A673 (cell line): ENCODE measurements at regions not wholly inside any gene's neighbourhood (a gene's known extent, or its start where the extent isn't known, plus 50 kb on each side); places are given as distances from the start of the nearest gene placed in this dataset.

Experiments
- BruUV-seq: library from RNA; stranded (reverse); fragments of 400-500 nt; replicated peaks from 2 replicates; lab custom pipeline; 2021; lab: Mats Ljungman, UMichigan
- CTCF ChIA-PET: fragments of 300-600 bp; sonication (Branson Sonifier 250); formaldehyde crosslinking; loops from one replicate; lab custom pipeline; 2022; ENCODE audit warnings: antibody characterized with exemption; lab: Charles Lee
- POLR2A ChIA-PET: fragments of 300-600 bp; sonication (Branson Sonifier 250); formaldehyde crosslinking; loops from one replicate; lab custom pipeline; 2022; ENCODE audit warnings: antibody characterized with exemption; ENCODE audit not compliant: low non-redundant PET; lab: Charles Lee
- DNase-seq: peaks from one replicate; pipeline ENCODE4 v3.0.0-alpha.2; 2015; ENCODE audit warnings: low spot score
- H3K27ac ChIP-seq: fragments of 200-600 bp; sonication (generic); 2 replicates; pipeline ENCODE4 v1.5.1; 2016; ENCODE audit warnings: mixed run types, low read depth, mild to moderate bottlenecking, mixed read lengths, antibody characterized with exemption, low read length; ENCODE audit not compliant: poor library complexity, severe bottlenecking
- H3K27me3 ChIP-seq: fragments of 200-600 bp; sonication (generic); replicated peaks from 2 replicates; pipeline ENCODE4 v1.6.1; 2017; ENCODE audit warnings: mixed run types, low read depth, mild to moderate bottlenecking, mixed read lengths, antibody characterized with exemption, low read length; ENCODE audit not compliant: insufficient read depth, poor library complexity
- H3K36me3 ChIP-seq: fragments of 200-600 bp; sonication (generic); 2 replicates; pipeline ENCODE4 v1.6.1; 2016; ENCODE audit warnings: mixed run types, mild to moderate bottlenecking, mixed read lengths, antibody characterized with exemption, low read length; ENCODE audit not compliant: insufficient read depth, poor library complexity, severe bottlenecking
- H3K4me1 ChIP-seq: fragments of 200-600 bp; sonication (generic); 2 replicates; pipeline ENCODE4 v1.6.1; 2017; ENCODE audit warnings: mixed run types, mild to moderate bottlenecking, mixed read lengths, antibody characterized with exemption, low read length; ENCODE audit not compliant: insufficient read depth, poor library complexity, severe bottlenecking
- H3K4me3 ChIP-seq: fragments of 200-600 bp; sonication (generic); 2 replicates; pipeline ENCODE4 v1.5.1; 2016; ENCODE audit warnings: low read depth, mixed run types, mild to moderate bottlenecking, mixed read lengths, low read length; ENCODE audit not compliant: poor library complexity, severe bottlenecking
- H3K9me3 ChIP-seq: fragments of 200-600 bp; sonication (generic); 2 replicates; pipeline ENCODE4 v1.6.1; 2016; ENCODE audit warnings: mixed run types, low read depth, mild to moderate bottlenecking, mixed read lengths, antibody characterized with exemption, low read length; ENCODE audit not compliant: poor library complexity, severe bottlenecking
- EZH2 ChIP-seq: fragments of 200-600 bp; sonication (generic); IDR thresholded peaks from 2 replicates; pipeline ENCODE4 v1.6.1; 2017; ENCODE audit warnings: borderline replicate concordance, low read depth, mild to moderate bottlenecking, mixed read lengths, antibody characterized with exemption, low read length; ENCODE audit not compliant: poor library complexity, severe bottlenecking
- intact Hi-C: fragments of 100-400 bp; cut with micrococcal nuclease; formaldehyde crosslinking; loops from one replicate; pipeline ENCODE4 v1.10.0; 2022; ENCODE audit not compliant: unreplicated experiment
- TF ChIP-seq, protein P1 (sequence below): fragments of 300-800, 200-600 bp; sonication (generic); conservative IDR thresholded peaks from 2 replicates; pipeline ENCODE4 v1.5.1; 2017; ENCODE audit warnings: low read depth, mild to moderate bottlenecking, antibody characterized with exemption, low read length, moderate library complexity, mixed read lengths

DNA sequence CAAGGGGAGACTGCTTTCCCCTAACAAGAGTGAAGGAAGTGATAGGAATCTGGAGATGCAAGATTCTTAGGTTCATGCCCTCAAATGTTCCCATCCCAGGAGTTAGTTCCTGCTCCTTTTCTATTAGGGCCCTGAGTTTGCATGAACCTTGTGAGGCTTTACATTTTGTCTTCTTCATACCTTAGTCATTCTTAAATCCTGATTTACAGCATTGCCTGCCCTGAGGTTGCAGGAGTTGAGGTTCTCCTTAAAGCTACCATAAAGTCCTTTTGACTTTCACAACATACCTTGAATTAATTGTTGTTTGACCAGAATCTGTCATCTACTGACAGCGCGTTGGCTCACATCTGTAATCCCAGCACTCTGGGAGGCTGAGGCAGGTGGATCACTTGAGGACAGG is 151.5 kb upstream of the ABCA1 start:
- ChIA-PET POLR2A (no interaction called here), CTCF (no interaction called here)
- no peak for TF ChIP-seq EZH2
- TF ChIP-seq, protein P1, sequence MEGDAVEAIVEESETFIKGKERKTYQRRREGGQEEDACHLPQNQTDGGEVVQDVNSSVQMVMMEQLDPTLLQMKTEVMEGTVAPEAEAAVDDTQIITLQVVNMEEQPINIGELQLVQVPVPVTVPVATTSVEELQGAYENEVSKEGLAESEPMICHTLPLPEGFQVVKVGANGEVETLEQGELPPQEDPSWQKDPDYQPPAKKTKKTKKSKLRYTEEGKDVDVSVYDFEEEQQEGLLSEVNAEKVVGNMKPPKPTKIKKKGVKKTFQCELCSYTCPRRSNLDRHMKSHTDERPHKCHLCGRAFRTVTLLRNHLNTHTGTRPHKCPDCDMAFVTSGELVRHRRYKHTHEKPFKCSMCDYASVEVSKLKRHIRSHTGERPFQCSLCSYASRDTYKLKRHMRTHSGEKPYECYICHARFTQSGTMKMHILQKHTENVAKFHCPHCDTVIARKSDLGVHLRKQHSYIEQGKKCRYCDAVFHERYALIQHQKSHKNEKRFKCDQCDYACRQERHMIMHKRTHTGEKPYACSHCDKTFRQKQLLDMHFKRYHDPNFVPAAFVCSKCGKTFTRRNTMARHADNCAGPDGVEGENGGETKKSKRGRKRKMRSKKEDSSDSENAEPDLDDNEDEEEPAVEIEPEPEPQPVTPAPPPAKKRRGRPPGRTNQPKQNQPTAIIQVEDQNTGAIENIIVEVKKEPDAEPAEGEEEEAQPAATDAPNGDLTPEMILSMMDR = no peak
- DNase-seq = no peak
- intact Hi-C loops = no loop called here
- Histone ChIP-seq H3K4me3 (no peak overlapping the region), H3K9me3 (no peaks in the 10 kb centered on the region), H3K36me3 (no peaks in the 10 kb centered on the region), H3K27ac (no peak overlapping the region), H3K4me1 (no peaks in the 10 kb centered on the region), H3K27me3 (no peaks in the 10 kb centered on the region)
- BruUV-seq = no TSS peak

DNA sequence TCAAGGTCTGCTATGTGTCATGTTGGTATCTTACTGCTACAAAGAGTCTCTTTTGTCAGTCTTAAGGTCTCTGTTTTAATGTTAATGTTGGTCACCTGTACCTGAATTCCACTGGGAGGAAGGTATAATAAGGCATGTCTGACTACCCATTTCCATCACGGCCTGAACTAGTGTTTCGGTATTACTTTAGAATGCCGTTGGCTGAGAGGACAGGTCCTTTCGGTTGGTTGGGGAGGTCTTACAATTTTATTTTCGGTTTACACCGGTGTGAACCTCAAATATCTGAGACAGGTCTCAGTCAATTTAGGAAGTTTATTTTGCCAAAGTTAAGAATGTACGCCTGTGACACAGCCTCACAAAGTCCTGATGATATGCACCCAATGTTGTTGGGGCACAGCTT is 154.9 kb upstream of the ABCA1 start:
- intact Hi-C loops = no loop called here
- BruUV-seq = no TSS peak

DNA sequence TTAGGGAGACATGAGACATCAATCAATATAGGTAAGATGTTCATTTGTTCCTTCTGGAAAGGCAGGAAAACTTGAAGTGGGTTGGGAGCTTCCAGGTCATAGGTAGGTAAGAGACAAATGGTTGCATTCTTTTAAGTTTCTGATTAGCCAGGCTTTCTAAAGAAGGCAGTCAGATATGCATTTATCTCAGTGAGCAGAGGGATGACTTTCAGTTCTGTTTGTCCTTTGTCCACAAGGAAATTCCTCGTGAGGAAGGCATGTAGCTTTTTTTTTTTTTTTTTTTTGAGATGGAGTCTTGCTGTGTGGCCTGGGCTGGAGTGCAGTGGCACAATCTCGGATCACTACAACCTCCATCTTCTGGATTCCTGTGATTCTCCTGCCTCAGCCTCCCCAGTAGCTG is 155.3 kb upstream of the ABCA1 start:
- CTCF ChIA-PET = no interaction called here

More for the DNA sequence above, 154.9 kb upstream of the ABCA1 start:
- no peaks in the 10 kb centered on the region for H3K4me1 ChIP-seq
- no peak overlapping the region for H3K27ac ChIP-seq
- no peaks in the 10 kb centered on the region for H3K9me3 ChIP-seq
- no peaks in the 10 kb centered on the region for H3K27me3 ChIP-seq
- no peak overlapping the region for H3K4me3 ChIP-seq
- DNase-seq = no peak
- CTCF ChIA-PET = no interaction called here
- POLR2A ChIA-PET = no interaction called here
- no peaks in the 10 kb centered on the region for H3K36me3 ChIP-seq
- no peak for TF ChIP-seq EZH2
- TF ChIP-seq, protein P1 = no peak

More for the DNA sequence above, 155.3 kb upstream of the ABCA1 start:
- TF ChIP-seq EZH2 = no peak
- TF ChIP-seq, protein P1 = no peak
- H3K27me3 ChIP-seq = no peaks in the 10 kb centered on the region
- intact Hi-C loops = no loop called here
- no TSS peak for BruUV-seq
- POLR2A ChIA-PET = no interaction called here
- H3K36me3 ChIP-seq = no peaks in the 10 kb centered on the region
- no peak for DNase-seq
- no peak overlapping the region for H3K27ac ChIP-seq
- no peaks in the 10 kb centered on the region for H3K4me1 ChIP-seq
- H3K4me3 ChIP-seq = no peak overlapping the region
- no peaks in the 10 kb centered on the region for H3K9me3 ChIP-seq
